ENCODE measurements at regions not wholly inside any gene's neighbourhood (a gene's known extent, or its start where the extent isn't known, plus 50 kb on each side); places are given as distances from the start of the nearest gene placed in this dataset.

GRCh38 chr2:5982903-5983265, 290.7 kb downstream of the SOX11 start:
- no peak for TF ChIP-seq CTCF (IDR thresholded peaks at IDR 0.05; ENCODE audit: low read depth, low read length)
- TF ChIP-seq POLR2A (IDR thresholded peaks at IDR 0.05; ENCODE audit: extremely low read depth, insufficient read length) = no peak
- TF ChIP-seq, protein P1, sequence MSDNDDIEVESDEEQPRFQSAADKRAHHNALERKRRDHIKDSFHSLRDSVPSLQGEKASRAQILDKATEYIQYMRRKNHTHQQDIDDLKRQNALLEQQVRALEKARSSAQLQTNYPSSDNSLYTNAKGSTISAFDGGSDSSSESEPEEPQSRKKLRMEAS (IDR thresholded peaks at IDR 0.05; ENCODE audit: low read depth, low read length) = no peak
